WTC11 (cell line): ENCODE measurements at regions not wholly inside any gene's neighbourhood (a gene's known extent, or its start where the extent isn't known, plus 50 kb on each side); places are given as distances from the start of the nearest gene placed in this dataset.

Experiments used
- MXD4 ChIP-seq: fragments of 250-450 bp; sonication (Bioruptor Pico); IDR thresholded peaks from 2 replicates; pipeline ENCODE4 v1.8.0; 2021; ENCODE audit warnings: mild to moderate bottlenecking, moderate library complexity, borderline replicate concordance
- TF ChIP-seq, protein P1 (sequence below): fragments of 200-600 bp; IDR thresholded peaks from 2 replicates; pipeline ENCODE4 v1.8.0; 2022; ENCODE audit warnings: antibody characterized with exemption
- TF ChIP-seq, protein P2 (sequence below): sonication (generic); formaldehyde crosslinking; IDR thresholded peaks from 2 replicates; pipeline ENCODE4 v1.8.0; 2022; ENCODE audit warnings: mild to moderate bottlenecking, missing genetic modification reagents
- TF ChIP-seq, protein P3 (sequence below): sonication (generic); formaldehyde crosslinking; conservative IDR thresholded peaks from 2 replicates; pipeline ENCODE4 v1.8.1; 2022; ENCODE audit warnings: mild to moderate bottlenecking, missing genetic modification reagents

DNA sequence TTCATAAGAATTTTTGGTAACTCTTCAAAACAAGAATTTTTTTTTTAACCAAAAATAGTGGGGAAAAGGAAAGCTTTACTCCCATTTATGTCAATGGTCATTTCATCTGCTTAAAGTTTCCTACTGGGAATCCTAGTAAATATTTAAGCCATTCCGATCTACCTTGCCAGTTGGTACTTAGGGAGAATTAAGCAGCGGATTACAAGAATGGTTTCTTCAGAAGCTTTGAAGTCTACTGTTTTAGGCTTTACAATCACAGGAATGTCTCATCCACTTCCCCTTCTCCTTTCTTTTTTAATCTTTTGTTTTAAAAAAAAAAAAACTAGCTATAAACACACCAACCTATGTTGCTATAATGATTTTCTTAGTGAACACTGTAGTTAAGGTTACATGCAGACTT, 341.4 kb upstream of the ATP11B start:
- TF ChIP-seq, protein P1, sequence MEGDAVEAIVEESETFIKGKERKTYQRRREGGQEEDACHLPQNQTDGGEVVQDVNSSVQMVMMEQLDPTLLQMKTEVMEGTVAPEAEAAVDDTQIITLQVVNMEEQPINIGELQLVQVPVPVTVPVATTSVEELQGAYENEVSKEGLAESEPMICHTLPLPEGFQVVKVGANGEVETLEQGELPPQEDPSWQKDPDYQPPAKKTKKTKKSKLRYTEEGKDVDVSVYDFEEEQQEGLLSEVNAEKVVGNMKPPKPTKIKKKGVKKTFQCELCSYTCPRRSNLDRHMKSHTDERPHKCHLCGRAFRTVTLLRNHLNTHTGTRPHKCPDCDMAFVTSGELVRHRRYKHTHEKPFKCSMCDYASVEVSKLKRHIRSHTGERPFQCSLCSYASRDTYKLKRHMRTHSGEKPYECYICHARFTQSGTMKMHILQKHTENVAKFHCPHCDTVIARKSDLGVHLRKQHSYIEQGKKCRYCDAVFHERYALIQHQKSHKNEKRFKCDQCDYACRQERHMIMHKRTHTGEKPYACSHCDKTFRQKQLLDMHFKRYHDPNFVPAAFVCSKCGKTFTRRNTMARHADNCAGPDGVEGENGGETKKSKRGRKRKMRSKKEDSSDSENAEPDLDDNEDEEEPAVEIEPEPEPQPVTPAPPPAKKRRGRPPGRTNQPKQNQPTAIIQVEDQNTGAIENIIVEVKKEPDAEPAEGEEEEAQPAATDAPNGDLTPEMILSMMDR: no peak
- TF ChIP-seq, protein P2, sequence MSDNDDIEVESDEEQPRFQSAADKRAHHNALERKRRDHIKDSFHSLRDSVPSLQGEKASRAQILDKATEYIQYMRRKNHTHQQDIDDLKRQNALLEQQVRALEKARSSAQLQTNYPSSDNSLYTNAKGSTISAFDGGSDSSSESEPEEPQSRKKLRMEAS (CRISPR knock-in tag): no peak
- no peak for TF ChIP-seq MXD4
- TF ChIP-seq, protein P3, sequence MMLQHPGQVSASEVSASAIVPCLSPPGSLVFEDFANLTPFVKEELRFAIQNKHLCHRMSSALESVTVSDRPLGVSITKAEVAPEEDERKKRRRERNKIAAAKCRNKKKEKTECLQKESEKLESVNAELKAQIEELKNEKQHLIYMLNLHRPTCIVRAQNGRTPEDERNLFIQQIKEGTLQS (CRISPR knock-in tag): no peak
